NB4 (cell line): ENCODE measurements at regions not wholly inside any gene's neighbourhood (a gene's known extent, or its start where the extent isn't known, plus 50 kb on each side); places are given as distances from the start of the nearest gene placed in this dataset.

Source experiments
- DNase-seq: peaks from one replicate; pipeline ENCODE4 v3.0.0; 2010; ENCODE audit warnings: low read depth
- H3K4me3 ChIP-seq: one replicate; pipeline ENCODE4 v1.5.1; 2011; ENCODE audit warnings: mild to moderate bottlenecking, low read depth, low read length, moderate library complexity
- CTCF ChIP-seq: IDR thresholded peaks from one replicate; pipeline ENCODE4 v1.5.1; 2012; ENCODE audit warnings: low read depth, low read length
- MAX ChIP-seq: IDR thresholded peaks from 2 replicates; pipeline ENCODE4 v1.6.1; 2011; ENCODE audit warnings: low read depth, low read length
- MYC ChIP-seq: IDR thresholded peaks from 2 replicates; pipeline ENCODE4 v1.6.1; 2011; ENCODE audit warnings: low read depth, low read length
- POLR2A ChIP-seq: IDR thresholded peaks from 2 replicates; pipeline ENCODE4 v1.6.1; 2011; ENCODE audit warnings: mild to moderate bottlenecking; ENCODE audit not compliant: insufficient read length; ENCODE audit errors: extremely low read depth

- TF ChIP-seq MYC (no peak), CTCF (no peak), POLR2A (no peak), MAX (no peak)
- no peak for DNase-seq
Observed at GRCh38 chr4:187416216-187416615, 579.4 kb upstream of the ZFP42 start.

GRCh38 chr4:187417721-187418120, 577.9 kb upstream of the ZFP42 start:
- DNase-seq: no peak
- no peak for TF ChIP-seq MYC
- TF ChIP-seq CTCF: no peak
- no peak for TF ChIP-seq POLR2A
- TF ChIP-seq MAX: no peak
- H3K4me3 ChIP-seq: no peak overlapping the region

More at GRCh38 chr4:187416216-187416615, 579.4 kb upstream of the ZFP42 start:
- H3K4me3 ChIP-seq: no peak overlapping the region

GRCh38 chr4:187422655-187423054, 572.9 kb upstream of the ZFP42 start:
- H3K4me3 ChIP-seq: no peak overlapping the region
- no peak for DNase-seq
- no peak for TF ChIP-seq MAX
- TF ChIP-seq POLR2A: no peak
- no peak for TF ChIP-seq CTCF
- TF ChIP-seq MYC: no peak

GRCh38 chr4:187424636-187425035, 570.9 kb upstream of the ZFP42 start:
- TF ChIP-seq MYC: no peak
- no peak for TF ChIP-seq CTCF
- no peak for TF ChIP-seq MAX
- no peak for TF ChIP-seq POLR2A
- H3K4me3 ChIP-seq: no peak overlapping the region
- DNase-seq: no peak

GRCh38 chr4:187426511-187426910, 569.1 kb upstream of the ZFP42 start:
- TF ChIP-seq POLR2A: no peak
- no peak for TF ChIP-seq MYC
- no peak for TF ChIP-seq CTCF
- TF ChIP-seq MAX: no peak
- no peak for DNase-seq
- H3K4me3 ChIP-seq: no peak overlapping the region

GRCh38 chr4:187432310-187432709, 563.3 kb upstream of the ZFP42 start:
- TF ChIP-seq MAX (no peak), CTCF (no peak), POLR2A (no peak)
- H3K4me3 ChIP-seq: no peak overlapping the region
- DNase-seq: no peak
